Activated naive CD4-positive, alpha-beta T cell treated with anti-CD3 and anti-CD28 coated beads, Interleukin-2, amount 50 U/mL, for 24 hours (primary cell): ENCODE measurements at regions not wholly inside any gene's neighbourhood (a gene's known extent, or its start where the extent isn't known, plus 50 kb on each side); places are given as distances from the start of the nearest gene placed in this dataset.

ENCODE experiments used
- H3K27ac Mint-ChIP-seq: one replicate; pipeline ENCODE4 v1.8.0; 2021; ENCODE audit warnings: mild to moderate bottlenecking, mixed read lengths
- H3K27me3 Mint-ChIP-seq: one replicate; pipeline ENCODE4 v1.8.0; 2021; ENCODE audit warnings: mixed read lengths
- H3K36me3 Mint-ChIP-seq: one replicate; pipeline ENCODE4 v1.8.0; 2021; ENCODE audit warnings: mixed read lengths
- H3K4me1 Mint-ChIP-seq: one replicate; pipeline ENCODE4 v1.8.0; 2021; ENCODE audit warnings: mixed read lengths
- H3K4me3 Mint-ChIP-seq: one replicate; pipeline ENCODE4 v1.8.0; 2021; ENCODE audit warnings: mild to moderate bottlenecking, mixed read lengths
- H3K9me3 Mint-ChIP-seq: one replicate; pipeline ENCODE4 v1.8.0; 2021; ENCODE audit warnings: mixed read lengths

GRCh38 chr7:10537764-10538163, 435.9 kb upstream of the PHF14 start:
- H3K27me3 Mint-ChIP-seq, result no peaks in the 10 kb centered on the region
- no peaks in the 10 kb centered on the region for H3K4me1 Mint-ChIP-seq
- H3K4me3 Mint-ChIP-seq, result no peak overlapping the region
- H3K9me3 Mint-ChIP-seq, result no peaks in the 10 kb centered on the region
- no peak overlapping the region for H3K27ac Mint-ChIP-seq
- H3K36me3 Mint-ChIP-seq, result no peaks in the 10 kb centered on the region

- no peaks in the 10 kb centered on the region for H3K36me3 Mint-ChIP-seq
- H3K27ac Mint-ChIP-seq, result no peak overlapping the region
- peaks cover 3% of the 10 kb centered on the region for H3K27me3 Mint-ChIP-seq
- no peaks in the 10 kb centered on the region for H3K4me1 Mint-ChIP-seq
- H3K4me3 Mint-ChIP-seq, result no peak overlapping the region
- no peaks in the 10 kb centered on the region for H3K9me3 Mint-ChIP-seq
Measured at GRCh38 chr7:10557375-10557774, 416.3 kb upstream of the PHF14 start.

- Mint-ChIP-seq H3K4me1 (no peaks in the 10 kb centered on the region), H3K36me3 (no peaks in the 10 kb centered on the region), H3K27me3 (peaks cover 1% of the 10 kb centered on the region), H3K27ac (no peak overlapping the region), H3K9me3 (peaks cover under 1% of the 10 kb centered on the region), H3K4me3 (no peak overlapping the region)
Measured at GRCh38 chr7:10560497-10560896, 413.2 kb upstream of the PHF14 start.

GRCh38 chr7:10568891-10569290, 404.8 kb upstream of the PHF14 start:
- no peaks in the 10 kb centered on the region for H3K4me1 Mint-ChIP-seq
- H3K36me3 Mint-ChIP-seq, result no peaks in the 10 kb centered on the region
- H3K9me3 Mint-ChIP-seq, result peaks cover 7% of the 10 kb centered on the region
- no peak overlapping the region for H3K27ac Mint-ChIP-seq
- no peak overlapping the region for H3K4me3 Mint-ChIP-seq
- H3K27me3 Mint-ChIP-seq, result no peaks in the 10 kb centered on the region

- Mint-ChIP-seq H3K4me1 (no peaks in the 10 kb centered on the region), H3K4me3 (no peak overlapping the region), H3K27ac (no peak overlapping the region)
Measured at GRCh38 chr7:10571759-10572158, 401.9 kb upstream of the PHF14 start.

GRCh38 chr7:10577866-10578374, 395.8 kb upstream of the PHF14 start:
- no peaks in the 10 kb centered on the region for H3K36me3 Mint-ChIP-seq
- H3K4me1 Mint-ChIP-seq, result no peaks in the 10 kb centered on the region
- H3K27me3 Mint-ChIP-seq, result no peaks in the 10 kb centered on the region
- no peak overlapping the region for H3K4me3 Mint-ChIP-seq
- H3K9me3 Mint-ChIP-seq, result no peaks in the 10 kb centered on the region
- no peak overlapping the region for H3K27ac Mint-ChIP-seq

More at GRCh38 chr7:10571759-10572158, 401.9 kb upstream of the PHF14 start:
- no peaks in the 10 kb centered on the region for H3K36me3 Mint-ChIP-seq
- no peaks in the 10 kb centered on the region for H3K9me3 Mint-ChIP-seq
- H3K27me3 Mint-ChIP-seq, result no peaks in the 10 kb centered on the region

GRCh38 chr7:10579561-10579960, 394.1 kb upstream of the PHF14 start:
- no peaks in the 10 kb centered on the region for H3K4me1 Mint-ChIP-seq

GRCh38 chr7:10584886-10585285, 388.8 kb upstream of the PHF14 start:
- Mint-ChIP-seq H3K4me3 (no peak overlapping the region), H3K4me1 (no peaks in the 10 kb centered on the region), H3K27ac (no peak overlapping the region), H3K9me3 (no peaks in the 10 kb centered on the region), H3K36me3 (no peaks in the 10 kb centered on the region), H3K27me3 (no peaks in the 10 kb centered on the region)

More at GRCh38 chr7:10579561-10579960, 394.1 kb upstream of the PHF14 start:
- no peaks in the 10 kb centered on the region for H3K27me3 Mint-ChIP-seq
- H3K4me3 Mint-ChIP-seq, result no peak overlapping the region
- H3K36me3 Mint-ChIP-seq, result no peaks in the 10 kb centered on the region
- no peaks in the 10 kb centered on the region for H3K9me3 Mint-ChIP-seq
- no peak overlapping the region for H3K27ac Mint-ChIP-seq

GRCh38 chr7:10588084-10588483, 385.6 kb upstream of the PHF14 start:
- no peaks in the 10 kb centered on the region for H3K36me3 Mint-ChIP-seq
- H3K9me3 Mint-ChIP-seq, result peaks cover 8% of the 10 kb centered on the region
- H3K27ac Mint-ChIP-seq, result no peak overlapping the region
- no peak overlapping the region for H3K4me3 Mint-ChIP-seq
- H3K4me1 Mint-ChIP-seq, result no peaks in the 10 kb centered on the region
- H3K27me3 Mint-ChIP-seq, result no peaks in the 10 kb centered on the region

- Mint-ChIP-seq H3K4me3 (no peak overlapping the region), H3K36me3 (no peaks in the 10 kb centered on the region), H3K9me3 (peaks cover 8% of the 10 kb centered on the region), H3K27ac (no peak overlapping the region), H3K4me1 (no peaks in the 10 kb centered on the region), H3K27me3 (peaks cover 1% of the 10 kb centered on the region)
Measured at GRCh38 chr7:10592604-10593003, 381.1 kb upstream of the PHF14 start.

- Mint-ChIP-seq H3K4me3 (no peak overlapping the region), H3K27me3 (peaks cover 1% of the 10 kb centered on the region), H3K27ac (no peak overlapping the region), H3K36me3 (no peaks in the 10 kb centered on the region), H3K9me3 (peaks cover 8% of the 10 kb centered on the region), H3K4me1 (no peaks in the 10 kb centered on the region)
Measured at GRCh38 chr7:10593080-10593479, 380.6 kb upstream of the PHF14 start.

GRCh38 chr7:10596827-10597226, 376.8 kb upstream of the PHF14 start:
- no peak overlapping the region for H3K27ac Mint-ChIP-seq
- no peak overlapping the region for H3K4me3 Mint-ChIP-seq
- H3K4me1 Mint-ChIP-seq, result no peaks in the 10 kb centered on the region
- no peaks in the 10 kb centered on the region for H3K9me3 Mint-ChIP-seq
- H3K27me3 Mint-ChIP-seq, result peaks cover 1% of the 10 kb centered on the region
- H3K36me3 Mint-ChIP-seq, result no peaks in the 10 kb centered on the region

- Mint-ChIP-seq H3K27me3 (no peaks in the 10 kb centered on the region), H3K9me3 (no peaks in the 10 kb centered on the region), H3K4me1 (no peaks in the 10 kb centered on the region), H3K4me3 (no peak overlapping the region), H3K27ac (no peak overlapping the region), H3K36me3 (no peaks in the 10 kb centered on the region)
Measured at GRCh38 chr7:10604128-10604527, 369.5 kb upstream of the PHF14 start.

- Mint-ChIP-seq H3K9me3 (no peaks in the 10 kb centered on the region), H3K27ac (no peak overlapping the region), H3K4me3 (no peak overlapping the region), H3K27me3 (no peaks in the 10 kb centered on the region), H3K36me3 (no peaks in the 10 kb centered on the region), H3K4me1 (no peaks in the 10 kb centered on the region)
Measured at GRCh38 chr7:10612950-10613349, 360.7 kb upstream of the PHF14 start.

- no peaks in the 10 kb centered on the region for H3K36me3 Mint-ChIP-seq
- no peak overlapping the region for H3K4me3 Mint-ChIP-seq
- no peaks in the 10 kb centered on the region for H3K4me1 Mint-ChIP-seq
- H3K27ac Mint-ChIP-seq, result no peak overlapping the region
- H3K27me3 Mint-ChIP-seq, result peaks cover 1% of the 10 kb centered on the region
- peaks cover 2% of the 10 kb centered on the region for H3K9me3 Mint-ChIP-seq
Measured at GRCh38 chr7:10618953-10619352, 354.7 kb upstream of the PHF14 start.

GRCh38 chr7:10632712-10633111, 341.0 kb upstream of the PHF14 start:
- Mint-ChIP-seq H3K27ac (no peak overlapping the region), H3K36me3 (no peaks in the 10 kb centered on the region), H3K27me3 (no peaks in the 10 kb centered on the region), H3K9me3 (peaks cover 4% of the 10 kb centered on the region), H3K4me1 (no peaks in the 10 kb centered on the region), H3K4me3 (no peak overlapping the region)

GRCh38 chr7:10634239-10634638, 339.4 kb upstream of the PHF14 start:
- Mint-ChIP-seq H3K27me3 (no peaks in the 10 kb centered on the region), H3K27ac (no peak overlapping the region), H3K4me3 (no peak overlapping the region), H3K4me1 (no peaks in the 10 kb centered on the region), H3K36me3 (no peaks in the 10 kb centered on the region), H3K9me3 (peaks cover 4% of the 10 kb centered on the region)
